Mucosa of descending colon (tissue), 3 donors: ENCODE measurements at regions not wholly inside any gene's neighbourhood (a gene's known extent, or its start where the extent isn't known, plus 50 kb on each side); places are given as distances from the start of the nearest gene placed in this dataset.

Experiments used
- ATAC-seq: fragments of 200-7000 bp; cut with Tn5 transposase; one replicate; pipeline ENCODE4 v1.9.1; 2020; ENCODE audit warnings: mild to moderate bottlenecking, moderate library complexity
- DNase-seq, 3 donors: peaks; one replicate each; pipeline ENCODE4 v3.0.0-alpha.2; 2020
- H3K36me3 ChIP-seq: fragments of 200-600 bp; one replicate; pipeline ENCODE4 v1.8.0; 2021; ENCODE audit warnings: low read depth, mild to moderate bottlenecking
- H3K4me1 ChIP-seq: fragments of 200-600 bp; one replicate; pipeline ENCODE4 v1.8.0; 2021; ENCODE audit warnings: low read depth, mild to moderate bottlenecking
- H3K4me3 ChIP-seq: fragments of 200-600 bp; one replicate; pipeline ENCODE4 v1.8.0; 2021; ENCODE audit warnings: mild to moderate bottlenecking
- H3K9me3 ChIP-seq: fragments of 200-600 bp; one replicate; pipeline ENCODE4 v1.8.0; 2021; ENCODE audit warnings: mild to moderate bottlenecking
- intact Hi-C, 2 donors: fragments of 100-400 bp; cut with DNase I in 1 of 2; cut with micrococcal nuclease in 1 of 2; formaldehyde crosslinking; loops; one replicate each; pipeline versions ENCODE4 v1.11.0 to v1.11.1; 2022; cut with DNase I, micrococcal nuclease
- TF ChIP-seq, protein P1 (sequence below): fragments of 200-600 bp; IDR thresholded peaks from one replicate; pipeline ENCODE4 v1.8.0; 2022; ENCODE audit warnings: antibody characterized with exemption, mild to moderate bottlenecking
- donor health status: DM: no; HTN: no; CAD: no; lungs with moderate emphysema.
- donor health status: DM: no; HTN: no; CAD: no.
- donor health status: DM: no; HTN: yes; CAD: no.

DNA sequence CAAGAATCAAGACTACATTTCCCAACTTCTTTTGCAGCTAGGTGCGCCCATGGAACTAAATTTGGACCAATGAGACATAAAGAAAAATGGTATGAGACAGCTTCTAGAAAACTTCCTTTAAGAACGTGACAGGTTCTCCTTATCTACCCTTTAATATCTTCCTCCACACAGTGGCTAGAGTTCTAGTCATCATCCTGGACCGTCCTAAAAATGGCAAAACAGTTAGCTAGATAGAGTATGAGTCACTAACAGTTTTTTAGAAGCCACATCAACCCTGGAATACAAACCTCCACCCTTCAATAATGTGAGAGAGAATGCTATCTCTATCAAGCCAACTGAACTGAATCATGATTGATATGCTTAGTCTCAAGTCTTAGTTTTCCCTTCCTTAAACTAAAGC is 267.9 kb upstream of the SLC7A11 start:
- Histone ChIP-seq H3K9me3 (no peaks in the 10 kb centered on the region), H3K36me3 (no peaks in the 10 kb centered on the region), H3K4me3 (no peak overlapping the region), H3K4me1 (no peaks in the 10 kb centered on the region)
- DNase-seq (no peak), ATAC-seq (no peak)
- TF ChIP-seq, protein P1, sequence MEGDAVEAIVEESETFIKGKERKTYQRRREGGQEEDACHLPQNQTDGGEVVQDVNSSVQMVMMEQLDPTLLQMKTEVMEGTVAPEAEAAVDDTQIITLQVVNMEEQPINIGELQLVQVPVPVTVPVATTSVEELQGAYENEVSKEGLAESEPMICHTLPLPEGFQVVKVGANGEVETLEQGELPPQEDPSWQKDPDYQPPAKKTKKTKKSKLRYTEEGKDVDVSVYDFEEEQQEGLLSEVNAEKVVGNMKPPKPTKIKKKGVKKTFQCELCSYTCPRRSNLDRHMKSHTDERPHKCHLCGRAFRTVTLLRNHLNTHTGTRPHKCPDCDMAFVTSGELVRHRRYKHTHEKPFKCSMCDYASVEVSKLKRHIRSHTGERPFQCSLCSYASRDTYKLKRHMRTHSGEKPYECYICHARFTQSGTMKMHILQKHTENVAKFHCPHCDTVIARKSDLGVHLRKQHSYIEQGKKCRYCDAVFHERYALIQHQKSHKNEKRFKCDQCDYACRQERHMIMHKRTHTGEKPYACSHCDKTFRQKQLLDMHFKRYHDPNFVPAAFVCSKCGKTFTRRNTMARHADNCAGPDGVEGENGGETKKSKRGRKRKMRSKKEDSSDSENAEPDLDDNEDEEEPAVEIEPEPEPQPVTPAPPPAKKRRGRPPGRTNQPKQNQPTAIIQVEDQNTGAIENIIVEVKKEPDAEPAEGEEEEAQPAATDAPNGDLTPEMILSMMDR: no peak
- intact Hi-C loops: no loop called here

DNA sequence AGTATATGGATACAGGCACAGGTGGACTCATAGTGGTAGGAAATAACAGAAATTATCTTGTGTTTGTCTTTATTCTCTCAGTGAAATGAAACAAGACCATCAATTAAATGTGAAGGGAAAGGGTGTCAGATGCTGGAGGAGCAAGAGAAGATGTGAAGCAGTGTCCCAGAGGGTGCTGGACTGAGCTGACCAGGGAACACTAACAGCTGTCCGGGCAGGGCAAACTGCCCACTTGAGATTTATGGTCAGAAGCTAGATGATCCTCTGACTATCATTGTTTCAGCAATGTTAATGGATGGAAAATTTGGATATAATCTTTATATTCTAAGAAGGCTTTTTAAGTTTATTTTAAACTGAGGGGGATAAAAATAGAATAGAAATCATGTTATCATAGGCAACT is 267.2 kb upstream of the SLC7A11 start:
- TF ChIP-seq, protein P1: no peak
- Histone ChIP-seq H3K4me1 (no peaks in the 10 kb centered on the region), H3K9me3 (no peaks in the 10 kb centered on the region), H3K36me3 (no peaks in the 10 kb centered on the region), H3K4me3 (no peak overlapping the region)
- DNase-seq (no peak), ATAC-seq (no peak)
- intact Hi-C loops: no loop called here

DNA sequence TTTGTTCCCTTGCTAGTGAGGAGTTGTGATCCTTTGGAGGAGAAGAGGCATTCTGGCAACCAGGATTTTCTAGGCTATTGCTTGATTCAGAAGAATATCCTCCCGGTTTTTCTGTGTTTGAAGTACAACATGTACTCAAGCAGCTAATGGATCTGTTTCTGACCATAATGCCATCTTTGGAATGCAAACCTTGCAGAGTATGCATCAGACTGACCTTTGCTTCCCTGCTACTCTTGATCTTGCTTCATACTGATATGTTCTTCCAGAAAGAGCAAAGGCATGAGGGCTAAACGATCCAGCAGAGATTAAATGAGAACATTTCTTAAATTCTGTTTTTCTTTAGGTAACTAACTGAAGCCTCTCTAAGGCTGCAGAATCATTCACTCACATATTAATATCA is 265.4 kb upstream of the SLC7A11 start:
- intact Hi-C loops: no loop called here
- no peak overlapping the region for H3K4me3 ChIP-seq
- DNase-seq: no peak
- no peaks in the 10 kb centered on the region for H3K4me1 ChIP-seq
- H3K36me3 ChIP-seq: no peaks in the 10 kb centered on the region
- TF ChIP-seq, protein P1: no peak
- ATAC-seq: no peak
- H3K9me3 ChIP-seq: peaks cover 4% of the 10 kb centered on the region

DNA sequence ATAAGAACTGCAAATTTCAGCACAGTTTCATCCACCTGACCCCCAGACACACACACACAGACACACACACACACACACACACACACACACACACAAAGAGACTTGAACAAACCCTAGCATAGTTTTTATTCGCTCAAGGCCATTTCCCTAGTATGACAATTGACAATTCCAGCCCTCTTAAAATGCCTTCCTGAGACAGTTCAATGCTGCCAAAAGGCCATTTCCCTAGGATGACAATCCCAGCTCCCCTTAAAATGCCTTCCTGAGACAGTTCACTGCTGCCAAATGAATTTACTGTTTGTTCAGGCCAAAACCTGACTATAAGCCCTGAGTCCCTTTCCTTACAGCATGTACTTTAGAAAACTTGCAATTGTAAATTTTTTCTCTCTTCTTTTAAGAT is 259.5 kb upstream of the SLC7A11 start:
- DNase-seq (no peak), ATAC-seq (no peak)
- H3K36me3 ChIP-seq: no peaks in the 10 kb centered on the region
- no peaks in the 10 kb centered on the region for H3K4me1 ChIP-seq
- H3K9me3 ChIP-seq: peaks cover 4% of the 10 kb centered on the region
- no peak overlapping the region for H3K4me3 ChIP-seq
- TF ChIP-seq, protein P1: no peak
- intact Hi-C loops: no loop called here

DNA sequence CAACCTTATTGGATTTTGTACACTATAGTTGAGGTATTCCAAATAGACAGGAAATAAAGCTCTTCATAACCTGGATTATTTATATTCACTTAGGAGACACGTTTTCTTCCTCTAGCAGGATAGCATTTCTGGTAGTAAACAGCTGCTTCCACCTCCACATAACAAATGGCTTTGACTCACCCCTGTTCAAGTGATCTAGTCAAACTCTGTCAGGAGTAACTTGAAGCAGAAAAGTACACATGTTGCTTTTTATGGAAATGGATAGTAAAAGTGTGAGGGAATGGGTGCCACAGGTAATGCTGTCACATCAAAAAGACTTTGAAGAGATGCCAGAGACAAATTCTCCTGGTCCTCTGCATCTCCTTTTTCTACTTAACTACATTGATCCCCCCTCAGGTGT is 258.7 kb upstream of the SLC7A11 start:
- no peaks in the 10 kb centered on the region for H3K4me1 ChIP-seq
- no peak for DNase-seq
- H3K9me3 ChIP-seq: peaks cover 4% of the 10 kb centered on the region
- no peak overlapping the region for H3K4me3 ChIP-seq
- TF ChIP-seq, protein P1: no peak
- H3K36me3 ChIP-seq: no peaks in the 10 kb centered on the region
- ATAC-seq: no peak
- intact Hi-C loops: no loop called here

DNA sequence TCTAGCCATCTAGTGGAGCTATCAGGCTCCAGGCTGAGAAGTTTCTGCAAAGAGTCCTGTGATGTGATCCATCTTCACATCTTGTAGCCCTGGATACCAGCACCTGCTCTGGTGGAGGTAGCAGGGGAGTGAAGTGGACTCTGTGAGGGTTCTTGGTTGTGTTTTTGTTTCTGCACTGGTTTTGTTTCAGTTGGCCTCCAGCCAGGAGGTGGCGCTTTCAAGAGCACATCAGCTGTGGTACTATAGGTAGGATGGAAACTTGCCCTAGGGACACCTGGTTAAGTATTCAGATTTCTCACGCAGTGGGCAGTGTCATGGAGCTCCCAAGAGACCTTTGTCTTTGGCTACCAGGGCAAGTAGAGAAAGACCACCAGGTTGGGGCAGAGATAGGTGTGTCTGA is 257.5 kb upstream of the SLC7A11 start:
- TF ChIP-seq, protein P1: no peak
- ATAC-seq (no peak), DNase-seq (no peak)
- no peak overlapping the region for H3K4me3 ChIP-seq
- H3K9me3 ChIP-seq: peaks cover 4% of the 10 kb centered on the region
- H3K36me3 ChIP-seq: no peaks in the 10 kb centered on the region
- intact Hi-C loops: no loop called here
- H3K4me1 ChIP-seq: no peaks in the 10 kb centered on the region
